PC-3 (cell line): ENCODE measurements at regions not wholly inside any gene's neighbourhood (a gene's known extent, or its start where the extent isn't known, plus 50 kb on each side); places are given as distances from the start of the nearest gene placed in this dataset.

Source experiments
- ATAC-seq: fragments of 200-7000 bp; cut with Tn5 transposase; 2 replicates; pipeline ENCODE4 v1.9.1; 2020; ENCODE audit warnings: mild to moderate bottlenecking, moderate library complexity
- BruUV-seq: library from RNA; stranded (reverse); fragments of 400-500 nt; replicated peaks from 2 replicates; lab custom pipeline; 2021; lab: Mats Ljungman, UMichigan
- CTCF ChIA-PET: fragments of 300-600 bp; sonication (Branson Sonifier 250); formaldehyde crosslinking; loops from one replicate; lab custom pipeline; 2022; ENCODE audit warnings: antibody characterized with exemption; lab: Charles Lee
- POLR2A ChIA-PET: fragments of 300-600 bp; sonication (Branson Sonifier 250); formaldehyde crosslinking; loops from one replicate; lab custom pipeline; 2022; ENCODE audit warnings: antibody characterized with exemption; ENCODE audit not compliant: unreplicated experiment; lab: Charles Lee
- DNase-seq: peaks from one replicate; pipeline ENCODE4 v3.0.0-alpha.2; 2015
- H2AFZ ChIP-seq: fragments of 300-600 bp; sonication (generic); 2 replicates; pipeline ENCODE4 v1.6.0; 2016; ENCODE audit warnings: antibody characterized with exemption, low read length
- H3F3A ChIP-seq: fragments of 300-600 bp; sonication (generic); one replicate; pipeline ENCODE4 v1.6.0; 2017; ENCODE audit warnings: antibody characterized with exemption, low read length, control low read depth, mild to moderate bottlenecking; ENCODE audit not compliant: unreplicated experiment
- H3K27ac ChIP-seq: fragments of 300-600 bp; sonication (generic); 2 replicates; pipeline ENCODE4 v1.5.1; 2016; ENCODE audit warnings: mild to moderate bottlenecking, low read length
- H3K27me3 ChIP-seq: fragments of 300-600 bp; sonication (generic); 2 replicates; pipeline ENCODE4 v1.6.1; 2016; ENCODE audit warnings: low read length, mixed read lengths
- H3K36me3 ChIP-seq: fragments of 300-600 bp; sonication (generic); 2 replicates; pipeline ENCODE4 v1.6.1; 2016; ENCODE audit warnings: low read depth, mixed run types, low read length, mixed read lengths
- H3K4me1 ChIP-seq: fragments of 300-600 bp; sonication (generic); 2 replicates; pipeline ENCODE4 v1.5.1; 2016; ENCODE audit warnings: low read length; ENCODE audit not compliant: insufficient read depth
- H3K4me2 ChIP-seq: fragments of 300-600 bp; sonication (generic); 2 replicates; pipeline ENCODE4 v1.6.0; 2016; ENCODE audit warnings: low read length
- H3K4me3 ChIP-seq: fragments of 300-600 bp; sonication (generic); 2 replicates; pipeline ENCODE4 v1.5.1; 2016; ENCODE audit warnings: mild to moderate bottlenecking, low read length, mixed read lengths
- H3K79me2 ChIP-seq: fragments of 300-600 bp; sonication (generic); 2 replicates; pipeline ENCODE4 v1.6.1; 2017; ENCODE audit warnings: low read length, mixed read lengths
- H3K9ac ChIP-seq: fragments of 300-600 bp; sonication (generic); 2 replicates; pipeline ENCODE4 v1.6.0; 2016; ENCODE audit warnings: mild to moderate bottlenecking, low read length
- H3K9me2 ChIP-seq: fragments of 300-600 bp; sonication (generic); replicated peaks from 2 replicates; pipeline ENCODE4 v1.6.1; 2016; ENCODE audit warnings: mixed run types, low read length, mixed read lengths
- H3K9me3 ChIP-seq: fragments of 300-600 bp; sonication (generic); 2 replicates; pipeline ENCODE4 v1.6.1; 2016; ENCODE audit warnings: low read length, mixed read lengths
- H4K20me1 ChIP-seq: fragments of 300-600 bp; sonication (generic); 2 replicates; pipeline ENCODE4 v1.6.1; 2016; ENCODE audit warnings: low read length, mixed read lengths
- CTCF ChIP-seq: fragments of 300-600 bp; sonication (generic); conservative IDR thresholded peaks from 2 replicates; pipeline ENCODE4 v1.5.1; 2017; ENCODE audit warnings: antibody characterized with exemption, low read depth, mild to moderate bottlenecking, low read length
- EZH2 ChIP-seq: fragments of 300-600 bp; sonication (generic); IDR thresholded peaks from one replicate; pipeline ENCODE4 v1.6.1; 2017; ENCODE audit warnings: antibody characterized with exemption, mild to moderate bottlenecking, low read length; ENCODE audit not compliant: unreplicated experiment
- EZH2phosphoT487 ChIP-seq: fragments of 300-600 bp; sonication (generic); IDR thresholded peaks from 2 replicates; pipeline ENCODE4 v1.6.1; 2018; ENCODE audit warnings: mild to moderate bottlenecking, antibody characterized with exemption, low read length, borderline replicate concordance
- intact Hi-C: fragments of 100-400 bp; cut with micrococcal nuclease; formaldehyde crosslinking; loops from 2 replicates; pipeline ENCODE4 v1.9.0; 2023

- ATAC-seq (no peak), DNase-seq (no peak)
- Histone ChIP-seq H3K4me2 (no peak overlapping the region), H3K27ac (no peak overlapping the region), H3K4me1 (no peaks in the 10 kb centered on the region), H4K20me1 (no peaks in the 10 kb centered on the region), H3K27me3 (peaks cover 57% of the 10 kb centered on the region), H3K36me3 (no peaks in the 10 kb centered on the region), H3K79me2 (no peaks in the 10 kb centered on the region), H3F3A (no peaks in the 10 kb centered on the region), H3K9ac (no peak overlapping the region), H3K9me2 (no peaks in the 10 kb centered on the region), H3K4me3 (no peak overlapping the region), H2AFZ (no peak overlapping the region), H3K9me3 (no peaks in the 10 kb centered on the region)
- intact Hi-C loops, result no loop called here
- BruUV-seq, result no TSS peak
- TF ChIP-seq EZH2phosphoT487 (no peak), EZH2 (no peak), CTCF (no peak)
- CTCF ChIA-PET, result no interaction called here
- POLR2A ChIA-PET, result no interaction called here
These were observed 71.0 kb upstream of the EFCAB3 start for GRCh38 chr17:62309396-62309795.

- intact Hi-C loops, result no loop called here
- no peak for ATAC-seq
- Histone ChIP-seq H3K4me1 (no peaks in the 10 kb centered on the region), H3K27ac (no peak overlapping the region), H3K4me3 (no peak overlapping the region), H2AFZ (no peak overlapping the region), H3K4me2 (no peak overlapping the region), H3K36me3 (no peaks in the 10 kb centered on the region), H3K79me2 (no peaks in the 10 kb centered on the region), H3K9ac (no peak overlapping the region), H3F3A (no peaks in the 10 kb centered on the region), H4K20me1 (no peaks in the 10 kb centered on the region), H3K9me2 (no peaks in the 10 kb centered on the region), H3K9me3 (no peaks in the 10 kb centered on the region), H3K27me3 (peaks cover 65% of the 10 kb centered on the region)
- DNase-seq, result no peak
- TF ChIP-seq CTCF, result no peak
- no peak for TF ChIP-seq EZH2
- no peak for TF ChIP-seq EZH2phosphoT487
- POLR2A ChIA-PET, result no interaction called here
- BruUV-seq, result no TSS peak
- CTCF ChIA-PET, result no interaction called here
These were observed 73.2 kb upstream of the EFCAB3 start for GRCh38 chr17:62307196-62307595.

GRCh38 chr17:62303476-62303875 lies 76.9 kb upstream of the EFCAB3 start:
- H3F3A ChIP-seq, result no peaks in the 10 kb centered on the region
- H3K4me2 ChIP-seq, result no peak overlapping the region
- CTCF ChIA-PET, result no interaction called here
- DNase-seq (no peak), ATAC-seq (no peak)
- no peaks in the 10 kb centered on the region for H3K36me3 ChIP-seq
- H3K4me3 ChIP-seq, result no peak overlapping the region
- no peak for TF ChIP-seq EZH2
- TF ChIP-seq CTCF, result no peak
- no peak for TF ChIP-seq EZH2phosphoT487
- no peaks in the 10 kb centered on the region for H3K4me1 ChIP-seq
- BruUV-seq, result no TSS peak
- H3K27me3 ChIP-seq, result peaks cover 67% of the 10 kb centered on the region
- H4K20me1 ChIP-seq, result no peaks in the 10 kb centered on the region
- H3K9me2 ChIP-seq, result no peaks in the 10 kb centered on the region
- H2AFZ ChIP-seq, result no peak overlapping the region
- no peaks in the 10 kb centered on the region for H3K79me2 ChIP-seq
- intact Hi-C loops, result no loop called here
- no peaks in the 10 kb centered on the region for H3K9me3 ChIP-seq
- H3K27ac ChIP-seq, result no peak overlapping the region
- H3K9ac ChIP-seq, result no peak overlapping the region
- POLR2A ChIA-PET, result no interaction called here
